ENCODE measurements at regions not wholly inside any gene's neighbourhood (a gene's known extent, or its start where the extent isn't known, plus 50 kb on each side); places are given as distances from the start of the nearest gene placed in this dataset.

- Histone ChIP-seq H3K36me3 (replicated peaks in 1 of 2; ENCODE audit: control insufficient read depth in 1 of 2, insufficient read depth in 2 of 2, low read length in 2 of 2) (no peaks in the 10 kb centered on the region), H3K27me3 (ENCODE audit: control insufficient read depth in 1 of 2, insufficient read depth in 2 of 2, low read length in 2 of 2) (peaks cover 0 to 17% of the 10 kb centered on the region in 2 experiments; a peak in 1 of 5 replicates), H3K4me3 (replicated peaks in 1 of 3; ENCODE audit: insufficient read depth in 1 of 3, low read depth in 2 of 3, low read length in 3 of 3) (no peak overlapping the region), H2AFZ (ENCODE audit: low read length) (no peak overlapping the region), H3K4me2 (ENCODE audit: low read depth, low read length) (no peak overlapping the region), H3K9ac (ENCODE audit: insufficient read depth, low read depth, low read length) (no peak overlapping the region), H3K27ac (ENCODE audit: extremely low read length, insufficient read depth, low read length) (no peak overlapping the region), H3K79me2 (ENCODE audit: insufficient read depth, low read length) (no peaks in the 10 kb centered on the region), H3K4me1 (ENCODE audit: insufficient read depth, low read length) (no peaks in the 10 kb centered on the region), H3K9me3 (ENCODE audit: low read length) (no peaks in the 10 kb centered on the region), H4K20me1 (ENCODE audit: insufficient read depth, low read length) (no peaks in the 10 kb centered on the region)
- CTCF ChIA-PET (ENCODE audit: low intra/inter-chr PET ratio, low total read pairs): no interaction called here
- intact Hi-C loops (cut with micrococcal nuclease; ENCODE audit: unreplicated experiment) (no loop called here), in situ Hi-C loops (cut with HindIII; ENCODE audit: extremely low pct_ligation_motif_present, low pct_unique_long_range_greater_than_20kb) (no loop called here)
- no TSS peak for BruUV-seq (replicated peaks)
- 30% methylated on average over 8 of the region's 8 CpGs for WGBS (ENCODE audit: low lambda C conversion rate)
- POLR2A ChIA-PET: no interaction called here
- DNase-seq (ENCODE audit: low spot score) (no peak), FAIRE-seq (no peak), ATAC-seq (no peak)
- TF ChIP-seq ZNF704 (CRISPR knock-in tag; IDR thresholded peaks at IDR 0.05; ENCODE audit: borderline replicate concordance) (no peak), GFI1 (CRISPR knock-in tag; IDR thresholded peaks at IDR 0.05; ENCODE audit: borderline replicate concordance) (no peak), ZNF329 (CRISPR knock-in tag; IDR thresholded peaks at IDR 0.05; ENCODE audit: low read depth) (no peak), REXO4 (CRISPR knock-in tag; IDR thresholded peaks at IDR 0.05; ENCODE audit: borderline replicate concordance) (no peak), ZNF597 (CRISPR knock-in tag; IDR thresholded peaks at IDR 0.05) (no peak), ZBTB37 (CRISPR knock-in tag; IDR thresholded peaks at IDR 0.05) (no peak), ZNF451 (CRISPR knock-in tag; IDR thresholded peaks at IDR 0.05) (no peak), ZNF446 (CRISPR knock-in tag; IDR thresholded peaks at IDR 0.05) (no peak), ZNF256 (CRISPR knock-in tag; conservative IDR thresholded peaks at IDR 0.05) (no peak), ZIK1 (CRISPR knock-in tag; IDR thresholded peaks at IDR 0.05; ENCODE audit: borderline replicate concordance, low read depth) (no peak), SNAI1 (CRISPR knock-in tag; IDR thresholded peaks at IDR 0.05; ENCODE audit: borderline replicate concordance) (no peak)
Measured at GRCh38 chr12:94863321-94864035, 140.0 kb downstream of the NDUFA12 start.
